HepG2 (cell line): ENCODE measurements at regions not wholly inside any gene's neighbourhood (a gene's known extent, or its start where the extent isn't known, plus 50 kb on each side); places are given as distances from the start of the nearest gene placed in this dataset.

Experiments
- ATAC-seq: fragments of 200-7000 bp; cut with Tn5 transposase; 3 replicates; pipeline ENCODE4 v1.9.1; 2020; ENCODE audit warnings: mild to moderate bottlenecking, moderate library complexity
- BruUV-seq: library from RNA; stranded (reverse); fragments of 400-500 nt; replicated peaks from 2 replicates; lab custom pipeline; 2021; lab: Mats Ljungman, UMichigan
- CTCF ChIA-PET: fragments of 300-600 bp; formaldehyde crosslinking; extraction: SDS; loops from one replicate; lab custom pipeline; 2021; ENCODE audit warnings: low total read pairs, inconsistent platforms, low intra/inter-chr PET ratio; lab: Yijun Ruan, JAX
- POLR2A ChIA-PET: fragments of 350-600 bp; sonication (Branson Sonifier 250); formaldehyde crosslinking; loops from one replicate; lab custom pipeline; 2020; ENCODE audit warnings: antibody characterized with exemption, inconsistent platforms; lab: Yijun Ruan, JAX
- DNase-seq: peaks from one replicate; pipeline ENCODE4 v3.0.0-alpha.2; 2015; ENCODE audit warnings: low spot score
- FAIRE-seq: peaks from 3 replicates; lab custom pipeline; 2011; peaks lifted over from hg19 to GRCh38; lab: Jason Lieb, UNC
- H2AFZ ChIP-seq: one replicate; pipeline ENCODE4 v1.6.1; 2011; ENCODE audit warnings: low read length, inconsistent platforms
- H3K27ac ChIP-seq: fragments of 300-600 bp; 3 replicates; pipeline ENCODE4 v1.8.0; 2011; ENCODE audit warnings: mixed run types, mild to moderate bottlenecking, mixed read lengths, low read length, inconsistent platforms; ENCODE audit not compliant: insufficient read depth; ENCODE audit errors: extremely low read length
- H3K27me3 ChIP-seq, 2 experiments: fragments of 200-600 bp in 1 of 2; 2 replicates in 1 of 2; 3 replicates in 1 of 2; pipeline versions ENCODE4 v1.6.0 to v1.8.0; 2011; ENCODE audit warnings: low read length in 2 of 2, mild to moderate bottlenecking in 2 of 2, moderate library complexity in 2 of 2, inconsistent platforms in 1 of 2; ENCODE audit not compliant: insufficient read depth in 2 of 2, control insufficient read depth in 1 of 2
- H3K36me3 ChIP-seq, 2 experiments: fragments of 200-600 bp in 1 of 2; replicated peaks in 1 of 2; 2 replicates in 1 of 2; 3 replicates in 1 of 2; pipeline versions ENCODE4 v1.5.1 to v1.8.0; 2011; ENCODE audit warnings: low read length in 2 of 2, inconsistent platforms in 1 of 2; ENCODE audit not compliant: insufficient read depth in 2 of 2, control insufficient read depth in 1 of 2
- H3K4me1 ChIP-seq: 2 replicates; pipeline ENCODE4 v1.5.1; 2012; ENCODE audit warnings: low read length, inconsistent platforms; ENCODE audit not compliant: insufficient read depth
- H3K4me2 ChIP-seq: 2 replicates; pipeline ENCODE4 v1.6.0; 2011; ENCODE audit warnings: low read depth, low read length, inconsistent platforms
- H3K4me3 ChIP-seq, 3 experiments: fragments of 200-600 bp in 1 of 3; sonication (generic), shearing (Covaris generic) in 1 of 3; replicated peaks in 1 of 3; 2 replicates each; pipeline ENCODE4 v1.5.1; 2011 to 2016; ENCODE audit warnings: low read length in 3 of 3, inconsistent platforms in 2 of 3, low read depth in 2 of 3, mild to moderate bottlenecking in 2 of 3, control low read depth in 1 of 3, mixed read lengths in 1 of 3; ENCODE audit not compliant: insufficient read depth in 1 of 3
- H3K79me2 ChIP-seq: one replicate; pipeline ENCODE4 v1.6.1; 2011; ENCODE audit warnings: low read length, inconsistent platforms; ENCODE audit not compliant: insufficient read depth
- H3K9ac ChIP-seq: 2 replicates; pipeline ENCODE4 v1.6.0; 2011; ENCODE audit warnings: mild to moderate bottlenecking, low read depth, low read length, inconsistent platforms; ENCODE audit not compliant: insufficient read depth
- H3K9me3 ChIP-seq: 2 replicates; pipeline ENCODE4 v1.5.1; 2012; ENCODE audit warnings: mild to moderate bottlenecking, low read length
- H4K20me1 ChIP-seq: 2 replicates; pipeline ENCODE4 v1.6.0; 2011; ENCODE audit warnings: inconsistent platforms, mild to moderate bottlenecking, low read length, moderate library complexity; ENCODE audit not compliant: insufficient read depth
- AFF4 ChIP-seq: sonication (generic); formaldehyde crosslinking; IDR thresholded peaks from 2 replicates; pipeline ENCODE4 v1.4.0; 2020; ENCODE audit warnings: missing genetic modification reagents
- ARNT2 ChIP-seq: sonication (generic); formaldehyde crosslinking; IDR thresholded peaks from 2 replicates; pipeline ENCODE4 v1.8.0; 2022; ENCODE audit warnings: mild to moderate bottlenecking, low read depth, missing genetic modification reagents, moderate library complexity
- ARNTL ChIP-seq: sonication (generic); formaldehyde crosslinking; IDR thresholded peaks from 2 replicates; pipeline ENCODE4 v1.4.0; 2020; ENCODE audit warnings: mild to moderate bottlenecking, missing genetic modification reagents
- DMTF1 ChIP-seq: sonication (generic); formaldehyde crosslinking; IDR thresholded peaks from 2 replicates; pipeline ENCODE4 v1.4.0; 2020; ENCODE audit warnings: mild to moderate bottlenecking, missing genetic modification reagents
- HDAC6 ChIP-seq: fragments of 200-600 bp; sonication (generic); IDR thresholded peaks from 2 replicates; pipeline ENCODE4 v1.7.0; 2017; ENCODE audit warnings: mild to moderate bottlenecking, antibody characterized with exemption, low read length, low read depth
- HHEX ChIP-seq: IDR thresholded peaks from 2 replicates; pipeline ENCODE4 v1.6.1; 2016; ENCODE audit warnings: control low read depth
- SOX5 ChIP-seq: IDR thresholded peaks from 2 replicates; pipeline ENCODE4 v1.6.1; 2016; ENCODE audit warnings: borderline replicate concordance
- ZNF496 ChIP-seq: sonication (generic); formaldehyde crosslinking; IDR thresholded peaks from 2 replicates; pipeline ENCODE4 v1.8.1; 2023; ENCODE audit warnings: mild to moderate bottlenecking, moderate library complexity, missing genetic modification reagents; ENCODE audit not compliant: insufficient replicate concordance
- ZNF569 ChIP-seq: sonication (generic); formaldehyde crosslinking; IDR thresholded peaks from 2 replicates; pipeline ENCODE4 v1.5.0; 2020; ENCODE audit warnings: mild to moderate bottlenecking, missing genetic modification reagents, moderate library complexity, borderline replicate concordance
- WGBS: methylation state at CpG from one replicate; pipeline ENCODE4 v1.1.6; 2017; ENCODE audit warnings: low lambda C conversion rate; 5-methylcytosine and 5-hydroxymethylcytosine counted together
- in situ Hi-C: cut with HindIII; loops from 2 replicates; pipeline ENCODE4 v1.10.0; 2017; ENCODE audit warnings: low pct_unique_long_range_greater_than_20kb; ENCODE audit not compliant: extremely low pct_ligation_motif_present
- intact Hi-C: fragments of 100-400 bp; cut with micrococcal nuclease; formaldehyde crosslinking; loops from one replicate; pipeline ENCODE4 v1.10.0; 2022; ENCODE audit not compliant: unreplicated experiment

- intact Hi-C loops, result no loop called here
- CTCF ChIA-PET, result no interaction called here
- ATAC-seq, result no peak
- no peaks in the 10 kb centered on the region for H3K79me2 ChIP-seq
- no peak for TF ChIP-seq AFF4 (CRISPR knock-in tag)
- no peak for TF ChIP-seq ZNF569 (CRISPR knock-in tag)
- no peak for TF ChIP-seq ARNT2 (CRISPR knock-in tag)
- no peak for TF ChIP-seq ZNF496 (CRISPR knock-in tag)
- no peak for TF ChIP-seq HDAC6
- TF ChIP-seq HHEX (CRISPR knock-in tag), result no peak
- no peak for TF ChIP-seq ARNTL (CRISPR knock-in tag)
- TF ChIP-seq SOX5 (CRISPR knock-in tag), result no peak
- TF ChIP-seq DMTF1 (CRISPR knock-in tag), result no peak
- TF ChIP-seq, all 625 proteins: peak for 0
- Histone ChIP-seq H3K27me3 (no peaks in the 10 kb centered on the region), H3K4me2 (no peak overlapping the region), H3K9me3 (no peaks in the 10 kb centered on the region), H3K4me1 (no peaks in the 10 kb centered on the region), H2AFZ (no peak overlapping the region), H4K20me1 (no peaks in the 10 kb centered on the region), H3K27ac (no peak overlapping the region), H3K9ac (no peak overlapping the region), H3K36me3 (no peaks in the 10 kb centered on the region), H3K4me3 (no peak overlapping the region)
- no TSS peak for BruUV-seq
- FAIRE-seq, result no peak
- in situ Hi-C loops, result no loop called here
- POLR2A ChIA-PET, result no interaction called here
- DNase-seq, result no peak
- 32% methylated on average over 6 of the region's 6 CpGs for WGBS
These were observed 442.2 kb upstream of the CELF4 start for GRCh38 chr18:38007676-38008330.
